ENCODE measurements at regions not wholly inside any gene's neighbourhood (a gene's known extent, or its start where the extent isn't known, plus 50 kb on each side); places are given as distances from the start of the nearest gene placed in this dataset.
"Not testable (repeated sequence)": the region's sequence is repeated elsewhere in the genome, so short reads cannot be mapped to it uniquely, and the experiment has no call there.

GRCh38 chr10:29794776-29795611, 160.2 kb upstream of the SVIL start:
- DNase-seq (ENCODE audit: low spot score), result no peak

GRCh38 chr10:29791773-29792172, 157.0 kb upstream of the SVIL start:
- no peak for DNase-seq (ENCODE audit: low spot score)

- DNase-seq (ENCODE audit: low spot score), result no peak
Measured at GRCh38 chr10:29790207-29790606, 155.4 kb upstream of the SVIL start.

DNA sequence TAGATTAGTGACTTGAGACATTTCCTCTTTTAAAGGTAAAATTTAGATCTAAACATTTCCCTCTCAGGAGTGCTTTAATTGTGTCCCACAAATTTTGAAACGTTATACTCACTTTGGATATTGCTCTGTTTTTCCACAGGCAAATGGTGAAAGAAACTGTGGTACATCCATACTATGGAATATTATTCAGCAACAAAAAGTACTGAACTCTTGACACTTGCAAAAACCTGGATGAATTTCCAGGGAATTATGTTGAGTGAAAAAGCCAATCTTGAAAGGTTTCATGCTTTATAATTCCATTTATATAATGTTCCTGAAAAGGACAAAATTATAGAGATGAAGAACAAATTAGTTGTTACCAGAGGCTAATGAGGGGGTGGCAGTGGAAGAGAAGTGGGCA, 153.3 kb upstream of the SVIL start:
- no peak for DNase-seq (ENCODE audit: low spot score)

GRCh38 chr10:29785701-29786100, 150.9 kb upstream of the SVIL start:
- no peak for DNase-seq (ENCODE audit: low spot score)

GRCh38 chr10:29784175-29784773, 149.5 kb upstream of the SVIL start:
- DNase-seq (ENCODE audit: low spot score), result no peak

GRCh38 chr10:29783201-29783947, 148.6 kb upstream of the SVIL start:
- no peak for DNase-seq (ENCODE audit: low spot score)

DNA sequence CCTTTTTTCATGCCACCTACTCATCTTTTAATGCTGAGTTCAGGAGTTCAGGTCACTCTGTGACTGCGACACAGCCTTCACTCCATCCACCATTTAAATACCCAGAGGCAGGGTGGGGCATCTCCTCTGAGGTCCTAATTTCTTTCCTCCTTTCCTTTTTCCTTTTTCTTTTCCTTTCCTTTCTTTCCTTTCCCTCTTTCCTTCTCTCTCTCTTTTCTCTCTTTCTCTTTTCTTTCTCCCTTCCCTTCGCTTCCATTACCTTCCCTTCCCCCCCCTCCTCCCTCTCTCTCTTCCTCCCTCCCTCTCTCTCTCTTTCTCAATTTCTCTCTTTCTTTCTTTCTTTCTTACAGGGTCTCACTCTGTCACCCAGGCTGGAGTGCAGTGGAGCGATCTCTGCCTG, 145.9 kb upstream of the SVIL start:
- no peak for DNase-seq (ENCODE audit: low spot score)

- DNase-seq (ENCODE audit: low spot score), result no peak
Measured at GRCh38 chr10:29780096-29780495, 145.3 kb upstream of the SVIL start.

DNA sequence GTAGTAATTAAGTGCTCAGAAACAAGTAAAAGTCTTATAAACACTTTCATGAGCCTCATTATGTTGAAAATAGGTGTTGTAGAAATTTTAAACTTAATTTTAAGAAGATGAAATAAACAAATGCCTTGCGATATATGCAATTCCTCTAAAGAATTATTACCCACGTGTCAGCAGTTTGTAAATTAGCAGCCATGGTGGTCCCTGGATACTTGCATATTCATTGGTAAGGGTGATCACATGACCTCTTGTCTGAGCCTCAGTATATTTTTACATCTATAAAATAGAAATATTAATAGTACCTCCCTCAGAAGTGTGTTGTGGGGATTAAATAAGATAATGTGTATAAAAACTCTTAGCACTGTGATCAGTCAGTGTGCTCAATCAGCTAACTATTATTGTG, 141.5 kb upstream of the SVIL start:
- no peak for DNase-seq (ENCODE audit: low spot score)

- no peak for DNase-seq (ENCODE audit: low spot score)
Measured at GRCh38 chr10:29774475-29774874, 139.7 kb upstream of the SVIL start.

DNA sequence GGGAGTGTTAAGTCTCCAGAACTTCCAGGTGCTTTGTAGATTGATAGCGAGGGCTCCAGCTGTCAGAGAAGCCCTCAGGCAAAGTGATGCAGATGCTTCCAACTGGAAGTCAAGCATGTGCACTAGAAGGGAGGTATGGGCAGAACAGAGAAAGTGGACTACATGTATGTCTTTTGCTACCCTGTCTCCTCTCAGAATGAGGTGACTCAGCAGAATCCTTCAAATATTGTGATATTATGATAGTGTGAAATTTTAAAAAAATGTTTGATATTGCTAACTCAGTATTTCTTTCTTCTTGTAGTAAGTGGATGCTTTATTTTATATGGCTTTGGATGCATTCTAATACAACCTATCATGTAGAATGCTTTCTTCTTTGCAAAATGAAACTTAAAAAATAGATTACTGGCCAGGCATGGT, 138.9 kb upstream of the SVIL start:
- no peak for DNase-seq (ENCODE audit: low spot score)

DNA sequence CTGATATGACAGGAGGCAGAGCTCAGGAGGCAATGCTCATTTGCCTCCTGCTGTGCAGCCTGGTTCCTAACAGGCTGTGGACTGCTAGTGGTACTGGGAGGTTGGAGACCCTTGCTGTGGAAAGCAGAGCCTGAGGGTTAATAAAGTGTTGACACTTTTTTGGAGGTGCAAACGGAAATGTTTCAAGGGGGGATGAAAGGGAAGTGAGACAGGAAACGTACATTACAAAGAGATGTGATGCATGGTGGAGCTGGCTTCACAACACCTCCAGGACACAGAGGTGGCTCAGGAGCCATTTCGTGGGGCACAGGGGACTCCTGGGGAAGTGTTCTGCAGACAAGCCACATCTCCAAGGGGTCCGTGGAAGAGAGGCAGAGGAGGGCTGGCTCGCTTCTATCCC, 137.6 kb upstream of the SVIL start:
- DNase-seq (ENCODE audit: low spot score), result no peak

- no peak for DNase-seq (ENCODE audit: low spot score)
Measured at GRCh38 chr10:29771376-29771775, 136.6 kb upstream of the SVIL start.

GRCh38 chr10:29769277-29769676, 134.5 kb upstream of the SVIL start:
- not testable (repeated sequence) for DNase-seq (ENCODE audit: low spot score)

- no peak for DNase-seq (ENCODE audit: low spot score)
Measured at GRCh38 chr10:29767968-29768367, 133.2 kb upstream of the SVIL start.

DNA sequence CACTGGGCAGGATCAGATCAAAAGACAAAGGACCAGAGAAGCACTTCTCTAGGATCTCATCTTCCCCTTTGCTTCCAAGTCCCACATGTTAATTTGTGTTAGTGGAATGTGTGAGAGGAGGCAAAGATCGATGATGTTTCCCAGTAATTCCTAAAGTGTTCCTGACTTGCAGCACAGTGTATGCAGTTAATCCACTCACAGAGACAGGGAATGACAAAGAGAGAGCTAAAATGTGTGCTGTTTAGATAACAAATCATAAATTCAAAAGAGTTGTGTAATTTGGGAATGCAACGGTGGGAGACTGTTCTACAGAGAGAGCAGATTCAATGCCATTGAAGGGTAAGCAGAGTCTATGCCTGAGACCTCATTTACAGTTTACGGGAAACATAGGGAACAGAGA, 132.0 kb upstream of the SVIL start:
- DNase-seq (ENCODE audit: low spot score), result no peak

GRCh38 chr10:29765330-29765729, 130.6 kb upstream of the SVIL start:
- no peak for DNase-seq (ENCODE audit: low spot score)

GRCh38 chr10:29763396-29763795, 128.6 kb upstream of the SVIL start:
- no peak for DNase-seq (ENCODE audit: low spot score)

DNA sequence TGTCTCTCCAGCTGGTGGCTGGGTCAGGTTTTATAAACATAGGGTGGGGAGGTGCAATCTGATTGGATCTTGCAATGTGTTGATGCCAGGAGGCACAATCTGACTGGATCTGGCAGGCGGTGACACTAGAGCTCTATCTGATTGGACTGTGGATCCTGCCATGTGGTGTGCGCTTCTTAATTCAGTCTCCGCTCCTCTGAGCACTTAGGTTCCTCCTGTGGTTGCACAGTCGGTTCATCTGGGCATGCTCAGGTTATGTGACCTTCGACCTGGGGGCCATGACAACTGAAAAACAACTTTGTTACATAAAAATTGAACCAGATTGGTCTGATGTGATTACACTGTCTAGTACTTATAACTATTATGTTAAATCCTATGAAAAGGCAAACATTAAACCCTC, 127.1 kb upstream of the SVIL start:
- DNase-seq (ENCODE audit: low spot score), result no peak

DNA sequence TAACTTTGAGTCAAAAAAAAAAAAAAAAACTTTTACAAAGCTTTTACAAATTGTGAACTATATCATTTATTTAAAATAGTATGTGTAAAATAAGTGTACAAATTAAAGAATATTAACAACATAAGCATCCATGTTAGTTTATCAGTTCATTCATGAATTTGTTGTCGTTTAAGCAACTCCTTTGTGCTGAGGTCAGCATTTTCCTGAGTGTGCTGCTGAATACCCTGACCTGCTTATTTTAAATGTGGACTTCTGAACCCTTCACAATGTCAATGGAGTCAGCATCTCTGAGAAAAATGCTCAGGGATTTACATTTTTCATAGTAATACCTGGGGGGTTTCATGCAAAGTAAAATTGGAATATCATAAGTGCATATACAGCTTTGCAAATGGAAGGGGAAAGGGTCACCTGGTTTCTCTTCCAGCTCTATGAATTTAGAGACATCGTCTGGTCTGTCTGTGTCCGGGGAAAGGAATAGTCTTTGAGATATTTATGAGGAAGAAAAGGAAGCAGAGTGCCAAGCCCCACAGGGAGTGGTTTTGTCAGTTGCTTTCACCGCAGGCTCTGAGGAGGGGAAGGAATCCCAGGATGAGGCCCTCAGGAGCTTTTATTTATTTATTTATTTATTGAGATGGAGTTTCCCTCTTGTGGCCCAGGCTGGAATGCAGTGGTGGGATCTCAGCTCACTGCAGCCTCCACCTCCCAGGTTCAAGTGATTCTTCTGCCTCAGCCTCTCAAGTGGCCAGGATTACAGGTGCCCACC, 125.5 kb upstream of the SVIL start:
- DNase-seq (ENCODE audit: low spot score), result no peak

- no peak for DNase-seq (ENCODE audit: low spot score)
Measured at GRCh38 chr10:29757551-29758297, 123.0 kb upstream of the SVIL start.
